ENCODE measurements at regions not wholly inside any gene's neighbourhood (a gene's known extent, or its start where the extent isn't known, plus 50 kb on each side); places are given as distances from the start of the nearest gene placed in this dataset.
"Not testable (repeated sequence)": the region's sequence is repeated elsewhere in the genome, so short reads cannot be mapped to it uniquely, and the experiment has no call there.

DNA sequence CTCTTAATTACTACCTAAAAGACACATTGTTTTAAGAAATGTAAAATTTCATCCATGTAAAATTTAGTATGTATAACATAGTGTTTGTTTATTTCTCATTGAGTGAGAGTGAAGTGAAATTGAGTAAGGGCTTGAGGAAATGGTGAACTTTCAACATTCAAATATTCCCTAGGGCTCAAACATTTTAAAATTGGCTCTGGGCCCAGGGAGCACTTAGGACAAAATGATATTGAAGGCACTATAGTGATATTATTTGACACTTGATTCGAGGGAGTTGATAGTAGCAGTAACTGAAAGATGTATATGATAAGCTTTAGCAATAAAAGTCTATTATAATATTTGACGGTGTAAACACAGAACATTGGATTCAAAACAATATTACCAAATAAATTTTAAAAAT lies 1244.0 kb upstream of the TENM3 start:
- no peak for DNase-seq

- DNase-seq: no peak
These were observed 1239.1 kb upstream of the TENM3 start for GRCh38 chr4:181004056-181004455.

DNA sequence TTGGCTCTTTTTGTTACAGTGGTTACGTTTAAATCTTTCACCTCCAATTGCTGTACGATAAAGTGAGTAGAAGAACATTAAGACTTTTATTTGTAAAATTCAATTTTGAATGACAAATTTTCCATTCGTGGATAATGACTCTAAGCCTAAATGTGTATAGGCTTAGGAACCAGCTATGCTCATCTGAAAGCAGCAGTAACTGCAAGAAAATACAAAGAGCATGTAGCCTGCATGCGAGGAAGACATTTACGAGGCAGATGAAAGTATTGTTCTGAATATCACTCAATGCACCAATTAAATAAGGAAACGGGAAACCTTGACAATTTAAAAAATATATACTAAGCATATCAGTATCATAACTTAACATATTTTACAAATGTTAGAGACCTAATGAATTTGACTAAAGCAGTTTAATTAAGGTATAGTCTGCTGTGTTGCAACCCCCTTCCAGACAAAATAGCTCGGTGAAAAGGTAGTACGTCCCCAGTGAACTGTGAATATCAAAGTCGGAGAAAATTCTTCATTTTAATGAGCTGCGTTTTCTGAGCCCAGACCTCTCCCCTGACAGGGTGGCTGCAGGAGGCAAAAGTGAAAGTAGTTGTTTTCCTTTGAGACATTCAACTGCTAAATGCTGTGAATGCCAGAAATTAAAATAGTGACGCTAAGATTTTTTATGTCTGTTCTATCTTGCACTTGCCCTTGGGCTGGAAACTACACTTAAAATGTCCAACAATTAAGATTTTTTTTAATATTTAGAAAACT lies 1236.5 kb upstream of the TENM3 start:
- DNase-seq: no peak

GRCh38 chr4:181007751-181008150 lies 1235.5 kb upstream of the TENM3 start:
- DNase-seq: no peak

GRCh38 chr4:181008164-181008563 lies 1235.0 kb upstream of the TENM3 start:
- no peak for DNase-seq

DNA sequence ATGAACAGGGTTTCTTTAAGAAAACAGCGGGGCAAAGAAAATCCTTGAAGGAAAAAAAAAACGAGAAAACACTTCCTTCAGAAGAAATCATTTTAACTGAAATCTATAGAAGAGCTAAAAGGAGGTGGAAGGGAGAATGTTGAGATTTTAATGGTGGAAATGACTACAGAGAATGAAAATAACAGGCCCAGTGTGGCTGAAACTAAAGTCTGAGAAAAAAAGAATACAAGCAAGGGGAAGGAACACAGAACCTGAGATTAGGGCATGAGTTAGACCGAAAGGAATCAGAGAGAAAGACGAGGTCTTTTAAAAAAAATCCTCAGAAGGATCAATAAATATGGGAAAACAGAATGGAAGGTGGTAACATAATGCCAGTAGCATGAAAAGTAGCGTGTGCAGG lies 1230.0 kb upstream of the TENM3 start:
- DNase-seq: no peak

DNA sequence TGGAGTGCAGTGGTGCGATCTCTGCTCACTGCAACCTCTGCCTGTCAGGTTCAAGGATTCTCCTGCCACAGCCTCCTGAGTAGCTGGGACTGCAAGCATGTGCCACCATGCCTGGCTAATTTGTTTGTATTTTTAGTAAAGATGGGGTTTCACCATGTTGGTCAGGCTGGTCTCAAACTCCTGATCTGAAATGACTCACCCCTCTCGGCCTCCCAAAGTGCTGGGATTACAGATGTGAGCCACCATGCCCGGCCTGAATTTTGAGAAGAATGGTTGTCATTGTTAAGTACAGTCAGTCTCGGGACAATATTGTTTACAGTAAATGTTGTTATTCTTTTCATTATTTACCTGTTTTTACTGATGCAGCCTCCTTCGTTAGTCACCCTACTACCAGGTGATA lies 1226.2 kb upstream of the TENM3 start:
- no peak for DNase-seq

DNA sequence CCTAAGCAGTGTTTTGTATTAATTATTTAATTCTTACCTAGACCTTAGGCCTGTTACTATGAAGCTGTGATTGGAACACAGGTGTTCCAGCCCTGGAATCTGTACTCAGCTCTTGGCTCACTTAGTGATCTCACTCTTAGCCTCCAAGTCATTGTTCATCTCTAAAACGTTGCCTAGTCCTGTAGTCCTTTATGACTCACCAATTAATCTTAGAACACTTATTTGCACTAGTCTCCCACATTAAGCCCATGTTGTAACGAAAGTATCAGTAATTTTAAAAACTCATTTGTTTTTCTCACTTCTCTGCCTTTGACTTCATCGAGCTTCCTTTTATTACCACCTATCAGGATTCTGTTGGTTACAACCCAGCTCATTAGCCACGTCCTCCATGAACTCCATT lies 1224.7 kb upstream of the TENM3 start:
- no peak for DNase-seq

- no peak for DNase-seq
These were observed 1224.3 kb upstream of the TENM3 start for GRCh38 chr4:181018913-181019312.

GRCh38 chr4:181020456-181020855 lies 1222.7 kb upstream of the TENM3 start:
- no peak for DNase-seq

DNA sequence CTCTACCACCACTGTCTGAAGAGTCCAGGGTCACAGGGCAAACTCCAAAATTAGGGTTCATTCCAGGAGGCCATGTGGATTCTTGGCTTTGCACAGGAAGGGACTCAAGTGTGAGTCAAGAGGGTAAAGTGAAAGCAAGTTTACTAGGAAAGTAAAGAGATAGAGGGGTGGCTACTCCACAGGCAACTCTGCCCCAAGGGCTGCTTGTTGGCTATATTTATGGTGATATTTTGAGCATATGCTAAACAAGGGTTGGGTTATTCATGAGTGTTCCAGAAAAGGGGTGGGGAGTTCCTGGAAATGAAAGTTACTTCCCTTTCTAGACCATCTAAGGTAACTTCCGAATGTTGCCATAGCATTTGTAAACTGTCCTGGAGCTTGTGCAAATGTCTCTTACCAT lies 1222.0 kb upstream of the TENM3 start:
- no peak for DNase-seq

GRCh38 chr4:181030135-181030921 lies 1212.9 kb upstream of the TENM3 start:
- not testable (repeated sequence) for DNase-seq

DNA sequence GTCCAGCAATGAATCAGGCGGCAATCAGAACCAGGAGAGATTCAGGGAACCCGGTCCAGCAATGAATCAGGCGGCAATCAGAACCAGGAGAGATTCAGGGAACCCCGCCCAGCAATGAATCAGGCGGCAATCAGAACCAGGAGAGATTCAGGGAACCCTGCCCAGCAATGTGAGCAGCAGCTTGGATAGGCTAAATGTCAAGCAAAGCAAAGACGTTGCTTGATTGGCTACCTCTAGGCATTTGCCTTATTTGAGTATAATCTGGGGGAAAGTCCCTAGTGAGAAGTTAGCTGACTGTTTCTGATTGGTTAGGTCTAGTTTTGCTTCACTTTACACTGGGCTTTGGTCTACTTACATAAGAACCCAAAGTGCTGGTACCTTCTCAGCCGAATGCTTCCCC lies 1212.2 kb upstream of the TENM3 start:
- DNase-seq: no peak

DNA sequence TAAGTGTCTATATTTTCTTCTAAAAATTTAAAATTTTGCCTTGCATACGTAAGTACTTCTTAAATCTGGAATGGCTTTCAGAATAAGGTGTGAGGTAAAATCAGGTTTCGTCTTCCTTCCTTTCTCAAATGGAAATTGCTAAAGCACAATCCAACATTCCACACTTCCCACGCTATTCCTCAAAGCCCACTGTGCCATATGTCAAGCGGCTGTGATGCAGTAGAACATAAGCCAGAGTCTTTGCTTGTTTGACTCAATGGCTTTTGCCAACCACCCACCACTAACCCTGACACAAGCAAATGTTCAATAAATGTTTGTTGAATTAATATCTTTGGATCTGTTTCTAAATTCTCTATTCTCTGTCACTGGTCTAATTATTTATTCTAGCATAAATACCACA lies 1199.7 kb upstream of the TENM3 start:
- DNase-seq: no peak

- no peak for DNase-seq
These were observed 1196.4 kb upstream of the TENM3 start for GRCh38 chr4:181046809-181047208.

- no peak for DNase-seq
These were observed 1191.3 kb upstream of the TENM3 start for GRCh38 chr4:181051931-181052330.

- DNase-seq: no peak
These were observed 1181.4 kb upstream of the TENM3 start for GRCh38 chr4:181061787-181062186.

- DNase-seq: no peak
These were observed 1180.0 kb upstream of the TENM3 start for GRCh38 chr4:181063212-181063611.

DNA sequence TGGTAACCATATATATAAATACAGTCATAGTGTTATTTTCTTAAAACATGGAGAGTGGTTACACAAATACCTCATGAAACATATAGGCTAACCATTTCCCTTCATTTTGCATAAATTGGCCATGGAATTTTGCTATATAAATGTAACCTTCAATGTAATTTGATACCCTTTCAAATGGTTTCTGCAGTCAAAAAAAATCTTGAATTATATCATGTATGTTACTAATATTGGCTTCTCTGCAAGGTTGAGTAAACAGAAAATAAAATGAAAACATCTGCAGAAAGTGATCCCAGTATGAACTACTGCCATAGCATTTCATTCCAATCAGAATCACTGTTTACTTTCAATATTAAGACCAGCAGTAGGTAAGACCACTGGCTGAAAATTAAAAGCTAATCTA lies 1165.9 kb upstream of the TENM3 start:
- DNase-seq: no peak

DNA sequence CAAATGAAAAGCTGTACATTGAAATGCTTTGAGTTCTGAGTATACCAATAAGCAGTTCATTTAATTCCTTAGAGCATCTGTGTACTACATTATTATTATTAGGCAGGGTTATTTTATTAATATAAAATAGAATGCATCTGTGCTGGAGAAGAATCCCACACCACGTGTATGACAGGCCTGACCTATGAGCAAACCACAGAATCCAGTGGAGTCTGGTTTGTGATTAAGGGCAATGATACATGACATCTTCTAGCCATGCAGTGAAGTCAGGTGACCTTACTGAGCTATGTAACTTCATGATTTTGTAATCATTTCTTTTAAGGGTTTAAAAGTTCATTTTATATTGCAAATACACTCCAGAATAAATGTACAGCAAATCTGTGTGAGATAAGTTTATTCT lies 1165.0 kb upstream of the TENM3 start:
- DNase-seq: no peak

- DNase-seq: no peak
These were observed 1159.3 kb upstream of the TENM3 start for GRCh38 chr4:181083757-181084361.

DNA sequence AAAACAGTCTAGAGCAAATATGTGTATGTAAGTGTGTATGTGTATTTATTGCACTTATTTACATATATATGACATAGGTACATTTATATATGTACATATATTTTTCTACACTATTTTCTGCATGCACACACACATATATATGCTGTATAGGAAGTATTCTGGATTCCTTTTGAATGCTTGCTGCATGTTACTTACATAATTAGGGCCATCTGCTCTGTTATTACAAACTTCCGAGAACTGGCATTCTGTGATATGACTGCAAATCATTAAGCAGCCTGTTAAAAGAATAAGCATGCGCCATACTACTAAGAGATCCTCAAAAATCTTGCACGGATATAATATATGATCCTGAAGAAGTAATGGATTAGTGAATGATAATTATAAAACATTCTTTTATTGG lies 1157.6 kb upstream of the TENM3 start:
- no peak for DNase-seq

- DNase-seq: no peak
These were observed 1137.7 kb upstream of the TENM3 start for GRCh38 chr4:181105487-181105886.

- DNase-seq: no peak
These were observed 1136.8 kb upstream of the TENM3 start for GRCh38 chr4:181106398-181106797.

Data from CD4-positive, alpha-beta T cell treated with Interferon gamma for 1 hour (primary cell).